ENCODE measurements at regions not wholly inside any gene's neighbourhood (a gene's known extent, or its start where the extent isn't known, plus 50 kb on each side); places are given as distances from the start of the nearest gene placed in this dataset.

- intact Hi-C loops (cut with micrococcal nuclease): no loop called here
- no peak overlapping the region for H3K9ac ChIP-seq (ENCODE audit: low read length)
- no peaks in the 10 kb centered on the region for H4K20me1 ChIP-seq (ENCODE audit: control insufficient read depth, insufficient read depth, low read length, poor library complexity, severe bottlenecking)
- H3K4me1 Mint-ChIP-seq: peaks cover 3% of the 10 kb centered on the region
- H3K4me3 ChIP-seq (ENCODE audit: control extremely low read depth in 1 of 5, extremely low read depth in 1 of 5, insufficient read depth in 1 of 5, low read depth in 2 of 5, low read length in 4 of 5): no peak overlapping the region
- H3K27ac ChIP-seq (ENCODE audit: low read length in 2 of 2): no peak overlapping the region
- ATAC-seq (ENCODE audit: low read depth) (no peak), DNase-seq (no peak)
- CTCF ChIA-PET: interaction anchor here (1.4 kb wide), 1 partner anchor 289 kb away, joined by 4 read pairs; no protein-coding TSS in a partner anchor
- H3K27me3 Mint-ChIP-seq: peaks cover 48% of the 10 kb centered on the region
- 20% methylated on average over 1 of the region's 4 CpGs for WGBS (ENCODE audit: insufficient coverage)
- no peaks in the 10 kb centered on the region for H3K9me3 Mint-ChIP-seq (ENCODE audit: insufficient read depth)
- no peaks in the 10 kb centered on the region for H3K79me2 ChIP-seq (ENCODE audit: control insufficient read depth, insufficient read depth, low read length)
- H3K4me1 ChIP-seq (ENCODE audit: control insufficient read depth in 2 of 2, insufficient read depth in 2 of 2, low read length in 2 of 2): no peaks in the 10 kb centered on the region
- H3K4me3 Mint-ChIP-seq: no peak overlapping the region
- H3K4me2 ChIP-seq (replicated peaks; ENCODE audit: low read depth, low read length, poor library complexity, severe bottlenecking): no peak overlapping the region
- TF ChIP-seq, protein P1, sequence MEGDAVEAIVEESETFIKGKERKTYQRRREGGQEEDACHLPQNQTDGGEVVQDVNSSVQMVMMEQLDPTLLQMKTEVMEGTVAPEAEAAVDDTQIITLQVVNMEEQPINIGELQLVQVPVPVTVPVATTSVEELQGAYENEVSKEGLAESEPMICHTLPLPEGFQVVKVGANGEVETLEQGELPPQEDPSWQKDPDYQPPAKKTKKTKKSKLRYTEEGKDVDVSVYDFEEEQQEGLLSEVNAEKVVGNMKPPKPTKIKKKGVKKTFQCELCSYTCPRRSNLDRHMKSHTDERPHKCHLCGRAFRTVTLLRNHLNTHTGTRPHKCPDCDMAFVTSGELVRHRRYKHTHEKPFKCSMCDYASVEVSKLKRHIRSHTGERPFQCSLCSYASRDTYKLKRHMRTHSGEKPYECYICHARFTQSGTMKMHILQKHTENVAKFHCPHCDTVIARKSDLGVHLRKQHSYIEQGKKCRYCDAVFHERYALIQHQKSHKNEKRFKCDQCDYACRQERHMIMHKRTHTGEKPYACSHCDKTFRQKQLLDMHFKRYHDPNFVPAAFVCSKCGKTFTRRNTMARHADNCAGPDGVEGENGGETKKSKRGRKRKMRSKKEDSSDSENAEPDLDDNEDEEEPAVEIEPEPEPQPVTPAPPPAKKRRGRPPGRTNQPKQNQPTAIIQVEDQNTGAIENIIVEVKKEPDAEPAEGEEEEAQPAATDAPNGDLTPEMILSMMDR (IDR thresholded peaks at IDR 0.05): no peak
- TF ChIP-seq EZH2 (IDR thresholded peaks at IDR 0.05; ENCODE audit: borderline replicate concordance, insufficient read depth, low read depth, low read length, poor library complexity, severe bottlenecking): no peak
- H2AFZ ChIP-seq (ENCODE audit: insufficient read depth, low read depth, low read length, poor library complexity, severe bottlenecking): no peak overlapping the region
- POLR2A ChIA-PET: no interaction called here
- H3K27me3 ChIP-seq (replicated peaks in 1 of 4; ENCODE audit: control extremely low read depth in 1 of 4, control insufficient read depth in 3 of 4, insufficient read depth in 4 of 4, low read length in 3 of 4): peaks cover 0 to 23% (median 4%) of the 10 kb centered on the region in 4 experiments
- H3K36me3 ChIP-seq (replicated peaks in 1 of 2; ENCODE audit: control extremely low read depth in 1 of 2, control insufficient read depth in 1 of 2, extremely low read depth in 1 of 2, insufficient read depth in 2 of 2, low read length in 1 of 2): no peaks in the 10 kb centered on the region
- H3K9me3 ChIP-seq (ENCODE audit: control extremely low read depth in 1 of 3, control insufficient read depth in 2 of 3, insufficient read depth in 1 of 3, low read length in 2 of 3): no peaks in the 10 kb centered on the region
- no peak overlapping the region for H3K27ac Mint-ChIP-seq
Observed at GRCh38 chr6:132959639-132960326, 145.4 kb downstream of the RPS12 start.

GRCh38 chr6:132960720-132961119, 146.4 kb downstream of the RPS12 start:
- intact Hi-C loops (cut with micrococcal nuclease): no loop called here
- Histone ChIP-seq H3K27ac (ENCODE audit: low read length in 2 of 2) (no peak overlapping the region), H3K27me3 (replicated peaks in 1 of 4; ENCODE audit: control extremely low read depth in 1 of 4, control insufficient read depth in 3 of 4, insufficient read depth in 4 of 4, low read length in 3 of 4) (peaks cover 0 to 21% (median 4%) of the 10 kb centered on the region in 4 experiments), H3K4me3 (ENCODE audit: control extremely low read depth in 1 of 5, extremely low read depth in 1 of 5, insufficient read depth in 1 of 5, low read depth in 2 of 5, low read length in 4 of 5) (no peak overlapping the region), H3K79me2 (ENCODE audit: control insufficient read depth, insufficient read depth, low read length) (no peaks in the 10 kb centered on the region), H4K20me1 (ENCODE audit: control insufficient read depth, insufficient read depth, low read length, poor library complexity, severe bottlenecking) (no peaks in the 10 kb centered on the region), H3K4me2 (replicated peaks; ENCODE audit: low read depth, low read length, poor library complexity, severe bottlenecking) (no peak overlapping the region), H3K9ac (ENCODE audit: low read length) (no peak overlapping the region), H3K9me3 (ENCODE audit: control extremely low read depth in 1 of 3, control insufficient read depth in 2 of 3, insufficient read depth in 1 of 3, low read length in 2 of 3) (no peaks in the 10 kb centered on the region), H3K36me3 (replicated peaks in 1 of 2; ENCODE audit: control extremely low read depth in 1 of 2, control insufficient read depth in 1 of 2, extremely low read depth in 1 of 2, insufficient read depth in 2 of 2, low read length in 1 of 2) (no peaks in the 10 kb centered on the region), H2AFZ (ENCODE audit: insufficient read depth, low read depth, low read length, poor library complexity, severe bottlenecking) (no peak overlapping the region), H3K4me1 (ENCODE audit: control insufficient read depth in 2 of 2, insufficient read depth in 2 of 2, low read length in 2 of 2) (no peaks in the 10 kb centered on the region)
- POLR2A ChIA-PET: no interaction called here
- Mint-ChIP-seq H3K4me1 (peaks cover 3% of the 10 kb centered on the region), H3K4me3 (no peak overlapping the region), H3K9me3 (ENCODE audit: insufficient read depth) (no peaks in the 10 kb centered on the region), H3K27me3 (peaks cover 43% of the 10 kb centered on the region), H3K27ac (no peak overlapping the region)
- DNase-seq: no peak
- CTCF ChIA-PET: interaction anchor here (2.7 to 2.8 kb wide), 2 partner anchors 291 to 1137 kb away, joined by 10 to 17 read pairs; no protein-coding TSS in a partner anchor
- no peak for ATAC-seq (ENCODE audit: low read depth)
- WGBS (ENCODE audit: insufficient coverage): 20% methylated on average over 2 of the region's 8 CpGs
- TF ChIP-seq, protein P1 (IDR thresholded peaks at IDR 0.05): no peak
- TF ChIP-seq EZH2 (IDR thresholded peaks at IDR 0.05; ENCODE audit: borderline replicate concordance, insufficient read depth, low read depth, low read length, poor library complexity, severe bottlenecking): no peak
